Activated CD4-positive, alpha-beta T cell treated with anti-CD3 and anti-CD28 coated beads, Interleukin-2, Interleukin-4, amounts not matched to agents 100 ng/mL and 50 ng/mL, durations not matched to agents 16 hours and 8 hours (primary cell): ENCODE measurements at regions not wholly inside any gene's neighbourhood (a gene's known extent, or its start where the extent isn't known, plus 50 kb on each side); places are given as distances from the start of the nearest gene placed in this dataset.
"Not testable (repeated sequence)": the region's sequence is repeated elsewhere in the genome, so short reads cannot be mapped to it uniquely, and the experiment has no call there.

Source experiments
- DNase-seq: peaks from one replicate; pipeline ENCODE4 v3.0.0-alpha.2; 2020; ENCODE audit warnings: low spot score

DNA sequence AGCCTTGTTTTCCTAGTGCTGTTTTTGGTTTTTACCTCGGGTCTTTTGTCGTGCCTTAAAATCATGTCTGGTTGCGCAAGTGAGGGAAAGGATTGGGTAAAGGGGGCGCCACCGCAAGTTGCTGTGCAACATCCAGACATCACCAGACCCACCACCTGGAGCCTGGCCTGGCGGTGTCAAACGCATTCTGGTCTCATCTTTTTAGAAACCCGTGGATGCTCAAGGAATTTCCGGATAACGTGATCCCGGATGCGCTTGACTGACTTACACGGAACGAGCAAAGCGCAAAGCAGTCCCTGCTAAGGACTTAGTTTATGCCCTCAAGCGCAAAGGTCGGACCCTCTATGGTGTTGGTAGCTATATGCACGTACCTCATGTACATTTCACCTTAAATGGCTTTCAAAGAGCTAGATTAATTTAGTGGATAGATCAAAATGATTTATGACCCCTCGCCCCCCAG lies 105.2 kb downstream of the OR2B2 start:
- DNase-seq, result no peak

DNA sequence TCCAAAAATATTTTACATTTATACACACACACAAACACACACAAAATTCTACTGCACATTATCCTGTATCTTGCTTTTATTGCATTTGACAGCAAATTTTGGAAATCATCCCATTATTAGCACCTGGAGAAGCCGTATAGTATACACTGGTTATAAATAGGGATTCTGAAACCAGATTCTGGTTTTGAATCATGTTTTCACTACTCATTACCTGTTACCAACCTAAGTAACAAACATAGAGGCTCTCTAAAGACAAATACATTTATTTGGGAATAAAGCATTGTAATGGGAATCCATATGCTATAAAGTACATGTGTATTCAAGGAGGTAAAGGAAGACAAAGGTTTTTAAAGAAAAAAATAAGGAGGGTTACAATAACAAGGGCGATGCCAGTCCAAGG lies 106.8 kb downstream of the OR2B2 start:
- DNase-seq, result no peak

DNA sequence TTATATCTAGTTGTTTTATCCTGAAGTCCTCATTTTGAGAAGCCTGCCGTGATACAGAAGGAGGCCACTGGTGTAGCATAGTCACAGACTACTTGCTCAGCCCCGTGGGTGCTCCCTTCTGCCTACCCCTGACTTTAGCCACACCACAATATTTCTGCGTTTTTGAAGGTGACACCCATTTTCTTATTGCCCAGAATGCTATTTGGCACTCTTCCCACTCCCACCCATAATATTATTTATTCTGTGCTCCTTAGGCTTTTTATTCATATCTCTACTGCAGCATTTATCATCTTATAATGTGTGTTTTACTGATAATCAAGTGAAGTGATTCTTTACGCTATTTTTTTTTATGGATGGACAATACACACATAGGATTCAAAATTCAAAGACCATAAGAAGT lies 107.3 kb downstream of the OR2B2 start:
- no peak for DNase-seq

DNA sequence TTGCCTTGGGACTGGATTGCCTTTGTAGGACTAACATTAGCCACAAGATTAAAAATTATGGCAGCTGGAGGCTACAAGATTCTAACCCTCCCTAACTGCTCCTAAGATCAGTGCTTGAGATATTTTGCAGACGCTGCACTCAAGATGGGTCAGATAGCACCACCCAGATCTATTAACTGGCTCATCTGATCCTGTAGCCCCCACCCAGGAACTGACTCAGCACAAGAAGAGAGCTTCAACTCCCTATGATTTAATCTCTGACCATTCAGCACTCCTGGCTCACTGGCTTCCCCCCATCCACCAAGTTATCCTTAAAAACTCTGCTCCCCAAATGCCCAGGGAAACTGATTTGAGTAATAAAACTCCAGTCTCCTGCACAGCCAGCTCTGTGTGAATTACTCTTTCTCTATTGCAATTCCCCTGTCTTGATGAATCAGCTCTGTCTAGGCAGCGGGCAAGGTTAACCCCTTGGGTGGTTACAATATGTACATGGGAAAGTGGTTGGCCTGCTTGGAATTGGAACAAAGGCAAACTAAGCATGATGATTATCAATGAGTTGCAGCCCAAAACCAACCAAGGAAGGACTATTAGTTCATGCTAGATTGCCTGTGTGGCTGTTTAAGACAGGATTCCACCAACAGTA lies 111.3 kb downstream of the OR2B2 start:
- no peak for DNase-seq

DNA sequence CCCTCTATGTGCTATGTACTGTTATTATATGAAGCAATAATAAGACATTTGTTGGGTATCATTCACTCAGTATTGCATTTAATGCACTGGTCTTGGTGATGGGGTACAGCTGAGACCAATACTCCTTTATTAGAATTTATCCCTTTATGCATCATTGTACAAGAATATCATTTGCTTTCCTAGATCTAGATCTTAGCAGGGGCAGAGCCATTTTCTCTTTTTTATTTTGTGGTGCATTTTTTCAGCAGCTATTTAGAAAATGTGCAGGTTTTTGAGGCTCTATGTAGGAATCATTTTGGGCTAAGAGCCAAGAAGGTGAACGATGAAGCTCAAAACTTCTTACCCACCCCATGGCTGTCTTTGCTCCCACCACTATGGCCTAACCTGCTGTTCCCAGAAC lies 114.2 kb downstream of the OR2B2 start:
- DNase-seq, result no peak

DNA sequence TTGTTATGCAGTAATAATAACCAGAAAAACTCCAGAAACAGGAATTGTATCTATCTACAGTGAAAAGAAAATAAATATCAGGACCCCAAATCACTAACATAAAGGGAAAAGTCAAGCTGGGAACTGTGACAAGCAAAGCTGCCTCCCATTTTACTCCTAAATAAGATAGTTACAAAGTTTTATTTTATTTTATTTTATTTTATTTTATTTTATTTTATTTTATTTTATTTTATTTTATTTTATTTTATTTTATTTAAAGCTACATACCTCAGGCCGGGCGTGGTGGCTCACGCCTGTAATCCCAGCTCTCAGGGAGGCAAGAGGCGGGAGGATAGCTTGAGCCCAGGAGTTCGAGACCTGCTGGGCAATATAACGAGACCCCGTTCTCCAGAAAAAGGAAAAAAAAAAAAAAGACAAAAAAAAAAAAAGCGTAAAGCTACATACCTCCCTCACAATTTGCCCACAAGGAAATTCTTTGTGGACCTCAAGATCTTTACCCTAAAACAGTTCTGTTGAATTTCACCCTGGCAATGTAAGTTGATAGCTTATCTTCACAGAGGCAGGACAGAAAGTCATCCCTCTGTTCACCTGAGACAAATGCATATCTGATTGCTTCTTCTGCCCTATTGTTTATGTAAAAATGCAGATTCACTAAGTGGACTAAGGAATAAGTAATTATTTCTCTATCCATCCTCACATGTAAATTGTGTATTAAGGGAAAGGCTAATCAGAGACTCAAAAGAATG lies 115.3 kb downstream of the OR2B2 start:
- not testable (repeated sequence) for DNase-seq

DNA sequence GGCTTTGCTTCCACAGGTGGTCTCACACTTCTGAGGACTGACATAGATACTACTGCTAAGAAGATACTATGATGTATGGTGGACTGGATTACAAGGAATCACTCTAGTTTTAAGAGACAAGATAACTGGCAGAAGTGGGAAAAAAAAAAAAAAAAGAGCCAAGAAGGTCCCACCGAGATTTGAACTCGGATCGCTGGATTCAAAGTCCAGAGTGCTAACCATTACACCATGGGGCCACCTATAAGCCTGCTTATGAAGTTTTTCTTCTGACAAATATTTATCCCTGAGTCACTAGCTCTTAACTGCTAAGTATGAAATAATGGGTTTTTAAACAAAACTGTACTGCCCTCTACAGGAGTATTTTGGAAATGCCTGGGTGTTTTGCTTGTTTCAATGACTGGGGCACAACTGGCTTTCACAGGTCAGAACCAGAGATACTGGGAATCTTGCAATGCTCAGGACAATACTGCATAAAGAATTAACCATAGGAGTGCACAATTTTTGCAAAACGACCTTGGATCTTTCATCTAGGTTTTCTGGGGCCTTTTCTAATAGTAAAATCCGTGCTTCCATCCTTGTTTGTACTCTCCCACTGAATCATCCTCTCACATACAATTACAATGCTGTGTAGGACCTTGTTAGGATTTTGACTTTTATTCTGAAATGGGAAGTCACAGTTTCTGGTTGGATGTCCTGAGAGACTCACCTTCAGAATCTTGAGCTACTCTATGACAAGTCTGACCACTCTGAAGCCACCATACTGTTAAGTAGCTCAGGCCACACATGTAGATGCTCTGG lies 116.3 kb downstream of the OR2B2 start:
- DNase-seq, result peak; percentile 93

DNA sequence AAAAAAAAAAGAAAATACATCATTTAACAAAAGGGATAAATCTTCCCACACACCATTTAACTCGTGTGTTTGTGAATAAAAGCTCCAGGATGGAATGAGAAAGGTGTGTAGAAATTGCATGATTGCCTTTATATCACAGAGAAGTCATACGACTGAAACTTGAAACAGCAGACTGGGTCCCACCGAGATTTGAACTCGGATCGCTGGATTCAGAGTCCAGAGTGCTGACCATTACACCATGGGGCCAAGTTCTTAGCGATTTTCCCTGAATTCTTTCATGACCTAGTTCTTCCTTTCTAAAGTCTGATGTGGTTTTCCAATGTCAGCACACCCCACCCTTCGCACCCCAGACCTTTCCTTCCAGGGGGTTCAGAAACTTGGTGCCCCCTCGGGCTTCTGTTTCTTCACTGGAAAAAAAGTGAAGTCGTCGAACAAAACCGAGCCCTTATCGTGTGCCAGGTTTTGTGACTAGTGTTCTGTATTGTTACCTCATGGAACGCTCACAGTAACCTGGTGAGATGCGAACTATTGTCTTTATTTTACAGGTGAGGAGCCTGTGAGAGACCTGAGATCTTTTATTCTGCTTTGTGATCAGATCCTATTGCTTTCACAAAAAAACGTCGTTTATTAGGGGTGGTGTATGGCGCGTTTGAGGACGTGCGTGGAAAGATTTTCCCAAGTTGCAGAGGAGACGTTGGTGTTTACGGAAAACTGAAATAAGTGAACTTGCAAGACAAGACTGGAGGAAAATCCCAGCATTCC lies 120.8 kb downstream of the OR2B2 start:
- DNase-seq, result peak; percentile 86

DNA sequence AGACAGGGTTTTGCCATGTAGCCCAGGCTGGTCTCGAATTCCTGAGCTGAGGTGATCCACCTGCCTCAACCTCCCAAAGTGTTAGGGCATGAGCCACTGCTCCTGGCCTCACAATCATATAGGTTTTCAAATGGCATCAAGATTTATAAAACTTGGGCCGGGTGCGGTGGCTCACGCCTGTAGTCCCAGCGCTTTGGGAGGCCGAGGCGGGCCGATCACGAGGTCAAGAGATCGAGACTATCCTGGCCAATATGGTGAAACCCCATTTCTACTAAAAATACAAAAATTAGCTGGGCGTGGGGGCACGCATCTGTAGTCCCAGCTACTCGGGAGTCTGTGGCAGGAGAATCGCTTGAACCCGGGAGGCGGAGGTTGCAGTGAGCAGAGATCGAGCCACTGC lies 123.8 kb downstream of the OR2B2 start:
- DNase-seq, result not testable (repeated sequence)

DNA sequence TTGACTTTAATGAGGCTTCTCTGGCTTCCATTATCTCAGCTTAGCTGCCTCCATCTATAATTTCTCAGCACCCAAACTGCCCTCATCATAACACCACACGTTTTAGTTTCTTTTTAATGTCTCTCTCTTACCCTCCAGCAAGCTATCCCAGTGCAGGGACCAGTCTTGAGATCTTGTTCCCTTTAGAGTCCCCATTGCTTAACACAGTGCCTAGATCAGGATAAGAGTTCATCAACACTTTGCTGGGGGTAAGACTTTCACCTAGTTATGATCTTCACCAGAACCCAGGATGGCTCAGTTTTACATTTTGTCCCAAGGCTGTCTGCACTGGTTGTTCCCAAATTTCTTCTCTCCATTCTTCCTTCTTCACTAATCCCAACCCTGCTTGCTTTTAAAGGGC lies 126.1 kb downstream of the OR2B2 start:
- DNase-seq, result no peak

DNA sequence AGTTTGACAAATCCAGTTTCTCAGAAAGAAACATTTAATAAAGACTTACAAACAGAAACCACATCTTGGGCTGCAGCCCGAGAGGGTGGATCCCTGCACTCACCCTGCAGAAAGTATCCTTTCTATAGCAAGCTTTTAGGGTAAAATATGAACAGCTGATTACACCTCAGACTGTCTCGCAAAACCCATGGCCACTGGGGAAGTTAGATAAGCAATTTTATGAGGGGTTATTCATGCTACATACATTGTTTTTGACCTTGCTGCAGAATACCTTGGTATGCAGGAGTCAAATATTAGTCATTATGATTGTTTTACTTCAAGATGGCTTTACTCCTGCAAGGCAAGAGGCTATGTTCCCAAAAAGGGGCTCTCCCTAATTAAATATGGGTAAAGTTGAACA lies 126.9 kb downstream of the OR2B2 start:
- no peak for DNase-seq

DNA sequence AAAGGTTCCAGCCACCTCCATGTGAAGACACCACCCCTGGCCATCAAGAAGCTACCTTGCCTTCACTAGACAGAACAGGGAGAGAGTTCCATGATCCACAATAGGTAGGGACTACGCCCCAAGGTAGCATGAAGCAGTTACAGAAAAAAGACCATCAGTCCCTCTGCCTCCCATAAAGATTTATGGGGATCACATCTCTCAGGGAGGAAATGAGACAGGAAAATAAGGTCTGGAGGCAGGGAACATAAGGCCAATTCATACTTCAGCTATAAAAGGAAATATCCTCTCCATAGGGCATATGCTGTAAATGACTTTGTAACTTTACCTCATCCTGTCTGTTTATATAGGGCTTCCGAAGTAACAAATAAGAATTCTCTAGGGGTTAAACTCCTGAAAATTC lies 129.4 kb downstream of the OR2B2 start:
- DNase-seq, result no peak

DNA sequence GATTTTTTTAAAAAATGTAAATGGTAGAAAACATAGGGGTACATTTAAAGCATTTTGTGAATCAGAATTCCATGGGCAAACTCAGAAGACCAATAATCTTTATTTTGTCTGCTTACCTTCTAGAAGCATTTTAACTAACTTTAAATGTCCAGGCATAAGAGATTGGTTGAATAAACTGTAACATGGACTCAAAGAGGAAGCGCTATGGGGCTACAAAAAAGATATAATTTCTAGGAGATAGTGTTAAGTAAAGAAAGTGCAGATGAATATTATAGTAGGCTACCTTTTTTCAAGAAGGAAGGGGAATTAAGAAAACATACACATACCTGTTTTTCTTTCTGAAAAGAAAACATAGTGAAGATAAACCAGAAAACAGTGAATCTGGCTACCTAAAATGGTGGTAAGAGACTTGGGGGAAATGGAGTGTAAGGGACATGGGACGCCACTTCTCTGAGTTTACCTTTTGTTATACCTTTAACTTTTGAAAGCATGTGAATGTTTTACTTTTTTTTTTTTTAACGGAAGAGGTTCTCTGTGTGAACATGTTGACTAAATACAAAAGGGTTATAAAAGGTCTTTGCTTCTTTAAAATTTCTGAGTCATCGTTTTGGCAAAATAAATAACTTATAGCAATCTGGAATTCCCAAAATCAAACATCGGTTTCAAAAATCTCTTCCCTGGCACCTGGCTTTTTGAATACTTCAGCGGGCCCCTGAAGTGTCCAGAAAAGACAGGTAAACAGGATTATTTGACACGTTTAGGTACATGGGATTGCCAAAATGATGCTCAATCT lies 133.4 kb downstream of the OR2B2 start:
- no peak for DNase-seq

DNA sequence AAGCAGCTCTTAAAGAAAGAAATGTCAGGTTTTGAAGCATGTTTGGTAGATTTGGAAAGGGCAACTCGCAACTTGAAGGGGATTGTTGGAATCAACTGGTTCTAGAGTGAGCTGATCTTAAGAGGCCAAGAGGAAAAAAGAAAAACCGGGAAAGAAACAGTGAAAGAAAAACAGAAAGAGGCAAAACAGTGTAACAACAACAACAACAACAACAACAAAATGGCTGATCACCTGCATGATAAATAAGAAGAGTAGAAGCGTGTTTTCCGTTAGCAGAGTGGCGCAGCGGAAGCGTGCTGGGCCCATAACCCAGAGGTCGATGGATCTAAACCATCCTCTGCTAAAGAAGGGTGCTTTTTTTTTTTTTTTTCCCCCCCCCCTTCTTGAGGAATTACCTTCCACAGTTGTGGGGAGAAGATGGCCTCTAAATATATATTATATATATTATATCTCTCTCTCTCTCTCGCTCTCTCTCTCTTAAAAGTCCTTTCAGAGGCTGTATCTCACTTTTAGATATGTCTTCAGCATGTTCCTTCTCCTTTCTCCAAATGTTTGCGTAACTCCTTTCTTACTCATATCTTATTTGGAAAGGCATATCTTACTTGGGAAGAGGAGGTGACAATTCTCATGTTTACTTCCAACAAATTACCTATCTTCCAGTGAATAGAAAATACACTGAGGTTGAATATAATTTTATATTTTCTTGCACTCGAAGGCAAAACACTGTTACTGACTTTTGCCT lies 134.4 kb downstream of the OR2B2 start:
- no peak for DNase-seq

DNA sequence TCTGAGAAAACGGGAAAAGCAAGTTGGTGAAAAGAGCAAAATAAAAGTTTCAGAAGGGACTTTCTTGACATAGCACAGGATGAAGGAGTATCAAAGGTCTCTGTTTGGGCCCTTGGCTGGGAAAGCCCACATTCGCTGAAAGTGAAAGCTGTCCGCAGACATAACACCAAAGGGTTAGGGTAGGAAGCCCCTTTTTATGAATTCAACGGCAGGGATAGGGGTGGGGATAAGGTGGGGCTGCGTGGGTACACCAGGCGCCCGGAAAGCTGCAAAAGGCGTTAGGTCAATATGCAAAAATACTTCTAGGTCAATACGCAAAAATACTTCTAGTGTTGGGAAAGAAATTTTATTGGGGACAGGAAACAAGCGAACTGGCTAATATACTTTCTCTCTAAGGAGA lies 135.1 kb downstream of the OR2B2 start:
- DNase-seq, result no peak

DNA sequence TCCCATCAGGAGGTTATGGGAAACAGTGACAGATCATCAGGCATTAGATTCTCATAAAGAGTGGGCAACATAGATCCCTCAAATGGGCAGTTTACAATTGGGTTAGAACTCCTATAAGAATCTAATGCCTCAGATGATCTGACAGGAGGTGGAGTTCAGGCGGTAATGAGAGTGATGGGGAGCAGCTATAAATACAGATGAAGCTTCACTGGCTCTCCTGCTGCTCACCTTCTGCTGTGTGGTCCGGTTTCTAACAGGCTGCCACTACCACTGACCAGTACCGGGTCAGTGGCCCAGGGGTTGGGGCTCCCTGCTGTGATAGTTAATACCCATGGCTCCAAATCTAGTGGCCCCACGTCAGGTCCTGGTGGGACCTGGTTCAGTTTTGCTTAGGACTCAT lies 135.7 kb downstream of the OR2B2 start:
- DNase-seq, result no peak

DNA sequence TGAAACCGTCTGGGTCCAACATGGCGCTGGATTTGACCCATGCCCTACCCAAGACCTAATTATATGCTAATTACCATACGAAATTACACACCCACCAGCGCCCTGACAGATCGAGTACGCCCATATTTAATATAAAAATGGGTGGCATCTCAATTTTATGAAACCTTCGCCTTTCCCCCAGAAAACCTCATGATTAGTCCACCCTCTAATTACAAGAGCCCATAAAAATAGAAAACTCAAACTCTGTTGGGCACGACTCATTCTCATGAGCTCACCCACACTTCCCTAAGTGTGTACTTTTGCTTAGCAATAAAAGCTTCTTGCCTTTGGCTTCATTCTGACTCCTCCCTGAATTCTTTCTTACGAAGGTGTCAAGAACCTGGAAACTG lies 136.4 kb downstream of the OR2B2 start:
- DNase-seq, result no peak

DNA sequence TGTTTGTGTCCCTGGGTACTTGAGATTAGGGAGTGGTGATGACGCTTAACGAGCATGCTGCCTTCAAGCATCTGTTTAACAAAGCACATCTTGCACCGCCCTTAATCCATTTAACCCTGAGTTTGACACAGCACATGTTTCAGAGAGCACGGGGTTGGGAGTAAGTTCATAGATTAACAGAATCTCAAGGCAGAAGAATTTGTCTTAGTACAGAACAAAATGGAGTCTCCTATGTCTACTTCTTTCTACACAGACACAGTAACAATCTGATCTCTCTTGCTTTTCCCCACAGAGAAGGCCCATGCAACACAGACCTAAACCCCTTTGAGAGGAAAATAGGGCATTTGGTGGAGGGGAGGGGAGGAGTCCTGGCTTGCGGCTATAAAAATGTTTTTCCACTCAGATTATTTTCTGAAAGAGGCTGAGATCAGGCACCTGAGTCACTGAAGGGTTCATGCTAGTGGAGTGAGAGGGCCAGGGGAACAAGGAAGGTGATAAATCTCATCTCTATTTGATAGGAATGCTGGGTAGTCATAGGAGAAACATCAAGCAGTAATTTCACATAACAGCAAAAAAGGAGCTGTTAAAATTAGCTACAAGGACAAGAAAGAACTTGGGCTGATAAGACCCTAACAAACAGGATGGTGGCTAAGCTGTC lies 136.9 kb downstream of the OR2B2 start:
- not testable (repeated sequence) for DNase-seq

DNA sequence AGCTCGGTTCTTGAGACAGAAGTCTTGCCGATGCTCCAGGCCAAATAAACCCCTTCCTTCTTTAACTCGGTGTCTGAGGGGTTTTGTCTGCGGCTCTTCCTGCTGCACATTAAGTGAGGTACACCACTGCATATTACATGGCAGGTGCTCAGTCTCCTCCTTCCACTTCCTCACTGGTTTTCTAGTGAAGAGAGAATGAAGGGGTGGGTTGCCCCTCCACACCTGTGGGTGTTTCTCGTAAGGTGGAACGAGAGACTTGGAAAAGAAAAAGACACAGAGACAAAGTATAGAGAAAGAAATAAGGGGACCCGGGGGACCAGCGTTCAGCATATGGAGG lies 138.0 kb downstream of the OR2B2 start:
- DNase-seq, result not testable (repeated sequence)

DNA sequence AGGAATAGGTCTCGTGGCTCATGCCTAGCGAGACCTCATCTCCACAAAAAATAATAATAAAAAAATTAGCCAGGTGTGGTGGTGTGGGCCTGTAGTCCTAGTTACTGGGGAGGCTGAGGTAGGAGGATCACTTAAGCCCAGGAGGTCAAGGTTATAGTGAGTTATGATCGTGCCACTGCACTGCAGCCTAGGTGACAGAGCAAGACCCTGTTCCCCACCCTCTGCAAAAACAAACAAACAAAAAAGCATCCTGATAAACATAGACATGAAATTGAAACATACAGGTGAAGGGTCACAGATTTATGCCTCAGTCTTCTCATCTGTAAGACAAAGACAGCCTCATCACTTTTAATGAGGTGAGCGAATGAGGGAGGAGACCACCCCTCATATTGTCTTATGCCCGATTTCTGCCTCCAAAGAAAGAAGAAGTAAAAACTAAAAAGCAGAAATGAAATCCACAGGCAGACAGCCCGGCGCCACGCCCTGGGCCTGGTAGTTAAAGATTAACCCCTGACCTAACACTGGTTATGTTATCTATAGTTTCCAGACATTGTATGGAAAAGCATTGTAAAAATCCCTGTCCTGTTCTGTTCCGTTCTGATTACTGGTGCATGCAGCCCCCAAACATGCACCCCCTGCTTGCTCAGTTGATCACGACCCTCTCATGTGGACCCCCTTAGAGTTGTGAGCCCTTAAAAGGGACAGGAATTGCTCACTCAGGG lies 138.5 kb downstream of the OR2B2 start:
- DNase-seq, result not testable (repeated sequence)
